GM23338 (cell line): ENCODE measurements at regions not wholly inside any gene's neighbourhood (a gene's known extent, or its start where the extent isn't known, plus 50 kb on each side); places are given as distances from the start of the nearest gene placed in this dataset.

Experiments
- ATAC-seq: fragments of 200-7000 bp; cut with Tn5 transposase; 3 replicates; pipeline ENCODE4 v1.9.1; 2020
- DNase-seq: peaks from one replicate; pipeline ENCODE4 v3.0.0-alpha.2; 2015; ENCODE audit warnings: low spot score
- H2AFZ ChIP-seq: fragments of 200-600 bp; sonication (generic); 2 replicates; pipeline ENCODE4 v1.8.0; 2016; ENCODE audit warnings: antibody characterized with exemption, mild to moderate bottlenecking, moderate library complexity
- H3F3A ChIP-seq: fragments of 200-600 bp; sonication (generic); replicated peaks from 2 replicates; pipeline ENCODE4 v1.8.0; 2017; ENCODE audit warnings: antibody characterized with exemption, mixed run types, low read depth
- H3K27ac ChIP-seq: fragments of 200-600 bp; sonication (generic); 2 replicates; pipeline ENCODE4 v1.6.1; 2016; ENCODE audit warnings: low read depth
- H3K27me3 ChIP-seq: fragments of 200-600 bp; sonication (generic); 2 replicates; pipeline ENCODE4 v1.8.0; 2016; ENCODE audit warnings: mild to moderate bottlenecking, mixed run types, moderate library complexity; ENCODE audit not compliant: insufficient read depth
- H3K36me3 ChIP-seq: fragments of 200-600 bp; sonication (generic); 2 replicates; pipeline ENCODE4 v1.8.0; 2016; ENCODE audit warnings: mild to moderate bottlenecking; ENCODE audit not compliant: insufficient read depth
- H3K4me1 ChIP-seq: fragments of 200-600 bp; sonication (generic); 2 replicates; pipeline ENCODE4 v1.8.0; 2016; ENCODE audit warnings: mild to moderate bottlenecking, moderate library complexity; ENCODE audit not compliant: insufficient read depth
- H3K4me2 ChIP-seq: fragments of 200-600 bp; sonication (generic); 2 replicates; pipeline ENCODE4 v1.7.1; 2017; ENCODE audit warnings: mixed run types
- H3K4me3 ChIP-seq: fragments of 200-600 bp; sonication (generic); 2 replicates; pipeline ENCODE4 v1.6.1; 2016; ENCODE audit warnings: mixed run types
- H3K79me2 ChIP-seq: fragments of 200-600 bp; sonication (generic); replicated peaks from 2 replicates; pipeline ENCODE4 v1.8.0; 2017; ENCODE audit warnings: mild to moderate bottlenecking; ENCODE audit not compliant: insufficient read depth
- H3K9me2 ChIP-seq: fragments of 200-600 bp; sonication (generic); 2 replicates; pipeline ENCODE4 v1.8.0; 2017; ENCODE audit not compliant: insufficient read depth
- H4K20me1 ChIP-seq: fragments of 200-600 bp; sonication (generic); replicated peaks from 2 replicates; pipeline ENCODE4 v1.8.0; 2017; ENCODE audit warnings: mild to moderate bottlenecking; ENCODE audit not compliant: insufficient read depth
- H3K27ac Mint-ChIP-seq: 2 replicates; pipeline ENCODE4 v1.8.0; 2020; ENCODE audit warnings: inconsistent platforms, mild to moderate bottlenecking, moderate library complexity, mixed read lengths
- H3K27me3 Mint-ChIP-seq: 3 replicates; pipeline ENCODE4 v1.8.0; 2022; ENCODE audit warnings: low read depth, mild to moderate bottlenecking, moderate library complexity, mixed read lengths, inconsistent platforms; ENCODE audit not compliant: insufficient read depth, poor library complexity
- H3K36me3 Mint-ChIP-seq: 3 replicates; pipeline ENCODE4 v1.8.0; 2021; ENCODE audit warnings: low read depth, mild to moderate bottlenecking, inconsistent platforms, moderate library complexity, mixed read lengths
- H3K4me1 Mint-ChIP-seq: 3 replicates; pipeline ENCODE4 v1.8.0; 2020; ENCODE audit warnings: mild to moderate bottlenecking, inconsistent platforms, mixed read lengths
- H3K4me3 Mint-ChIP-seq: 3 replicates; pipeline ENCODE4 v1.8.0; 2021; ENCODE audit warnings: moderate library complexity, mild to moderate bottlenecking, inconsistent platforms, mixed read lengths
- H3K9me3 Mint-ChIP-seq: 3 replicates; pipeline ENCODE4 v1.8.0; 2020; ENCODE audit warnings: moderate library complexity, mild to moderate bottlenecking, inconsistent platforms, mixed read lengths
- CREB1 ChIP-seq: fragments of 250-450 bp; sonication (Bioruptor Pico); IDR thresholded peaks from 2 replicates; pipeline ENCODE4 v1.5.0; 2020; ENCODE audit warnings: low read depth, mild to moderate bottlenecking, moderate library complexity
- JUNB ChIP-seq: IDR thresholded peaks from one replicate; pipeline ENCODE4 v1.6.1; 2016; ENCODE audit warnings: antibody characterized with exemption; ENCODE audit not compliant: unreplicated experiment
- NANOG ChIP-seq: IDR thresholded peaks from 2 replicates; pipeline ENCODE4 v1.6.1; 2016; ENCODE audit warnings: antibody characterized with exemption, borderline replicate concordance
- ZNF114 ChIP-seq: fragments of 250-450 bp; sonication (Bioruptor Pico); IDR thresholded peaks from 2 replicates; pipeline ENCODE4 v1.5.0; 2020; ENCODE audit warnings: mild to moderate bottlenecking, moderate library complexity
- ZNF331 ChIP-seq: fragments of 250-450 bp; sonication (Bioruptor Pico); IDR thresholded peaks from 2 replicates; pipeline ENCODE4 v1.5.0; 2020; ENCODE audit warnings: low read depth, mild to moderate bottlenecking, moderate library complexity
- TF ChIP-seq, protein P1 (sequence below): fragments of 250-450 bp; sonication (Bioruptor Pico); IDR thresholded peaks from 2 replicates; pipeline ENCODE4 v1.5.0; 2020; ENCODE audit warnings: mild to moderate bottlenecking, moderate library complexity

DNA sequence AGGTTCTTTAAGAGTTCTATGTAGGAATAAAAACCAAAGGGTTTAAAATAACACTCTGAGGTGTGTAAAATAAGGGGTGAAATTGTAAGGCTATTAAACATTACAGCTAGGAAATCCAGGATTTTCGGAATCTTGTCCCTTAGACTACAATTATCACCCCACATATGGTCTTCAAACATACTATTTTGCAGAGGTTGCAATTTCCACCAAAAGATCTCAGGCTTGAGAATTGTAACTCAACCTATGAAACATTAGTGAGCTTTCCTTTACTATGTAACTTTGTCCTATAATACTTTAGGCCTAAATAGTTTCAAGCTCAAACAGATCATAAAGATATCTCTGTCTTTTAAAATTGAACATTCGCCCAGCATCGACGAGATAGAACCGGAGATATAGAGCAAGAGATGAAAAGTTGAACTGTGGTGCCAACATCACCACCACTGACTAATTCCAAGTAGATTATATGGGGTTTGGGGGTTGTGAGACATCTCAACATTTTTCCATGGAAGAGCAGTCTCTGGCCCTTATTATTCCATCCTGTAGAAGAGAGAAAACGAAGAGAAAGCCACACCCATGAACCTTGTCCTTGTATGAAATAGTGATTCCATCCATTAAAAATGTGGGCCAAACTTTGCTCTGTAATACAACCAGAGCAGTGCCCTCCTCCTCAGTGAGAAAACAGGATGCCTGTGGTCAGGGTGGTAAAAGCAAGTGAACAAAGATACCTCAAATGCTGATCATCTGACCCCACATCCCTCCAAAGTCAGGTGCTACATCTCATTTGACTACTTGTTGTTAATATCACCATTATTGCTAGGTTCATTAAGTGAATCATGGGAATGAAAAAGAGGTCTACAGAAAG, 284.5 kb upstream of the GJE1 start:
- H2AFZ ChIP-seq, result no peak overlapping the region
- no peak overlapping the region for H3K4me3 Mint-ChIP-seq

More for the DNA sequence above, 284.5 kb upstream of the GJE1 start:
- Histone ChIP-seq H3K36me3 (no peaks in the 10 kb centered on the region), H3K79me2 (no peaks in the 10 kb centered on the region), H3K4me2 (no peak overlapping the region), H3K9me2 (0 out of 2 replicates have a peak, but pooled peaks cover 3% of the 10 kb centered on the region), H3K27me3 (no peaks in the 10 kb centered on the region), H3K4me1 (peaks cover 5% of the 10 kb centered on the region; the same call in 1 of the 2 replicates), H3F3A (no peaks in the 10 kb centered on the region), H3K27ac (no peak overlapping the region), H3K4me3 (no peak overlapping the region), H4K20me1 (no peaks in the 10 kb centered on the region)
- no peaks in the 10 kb centered on the region for H3K27me3 Mint-ChIP-seq
- H3K4me1 Mint-ChIP-seq, result 0 out of 3 replicates have a peak, but pooled peaks cover 4% of the 10 kb centered on the region
- H3K9me3 Mint-ChIP-seq, result no peaks in the 10 kb centered on the region
- ATAC-seq (no peak), DNase-seq (no peak)
- TF ChIP-seq CREB1 (CRISPR knock-in tag) (no peak), ZNF114 (CRISPR knock-in tag) (no peak), JUNB (no peak), NANOG (no peak), ZNF331 (no peak)
- TF ChIP-seq, protein P1, sequence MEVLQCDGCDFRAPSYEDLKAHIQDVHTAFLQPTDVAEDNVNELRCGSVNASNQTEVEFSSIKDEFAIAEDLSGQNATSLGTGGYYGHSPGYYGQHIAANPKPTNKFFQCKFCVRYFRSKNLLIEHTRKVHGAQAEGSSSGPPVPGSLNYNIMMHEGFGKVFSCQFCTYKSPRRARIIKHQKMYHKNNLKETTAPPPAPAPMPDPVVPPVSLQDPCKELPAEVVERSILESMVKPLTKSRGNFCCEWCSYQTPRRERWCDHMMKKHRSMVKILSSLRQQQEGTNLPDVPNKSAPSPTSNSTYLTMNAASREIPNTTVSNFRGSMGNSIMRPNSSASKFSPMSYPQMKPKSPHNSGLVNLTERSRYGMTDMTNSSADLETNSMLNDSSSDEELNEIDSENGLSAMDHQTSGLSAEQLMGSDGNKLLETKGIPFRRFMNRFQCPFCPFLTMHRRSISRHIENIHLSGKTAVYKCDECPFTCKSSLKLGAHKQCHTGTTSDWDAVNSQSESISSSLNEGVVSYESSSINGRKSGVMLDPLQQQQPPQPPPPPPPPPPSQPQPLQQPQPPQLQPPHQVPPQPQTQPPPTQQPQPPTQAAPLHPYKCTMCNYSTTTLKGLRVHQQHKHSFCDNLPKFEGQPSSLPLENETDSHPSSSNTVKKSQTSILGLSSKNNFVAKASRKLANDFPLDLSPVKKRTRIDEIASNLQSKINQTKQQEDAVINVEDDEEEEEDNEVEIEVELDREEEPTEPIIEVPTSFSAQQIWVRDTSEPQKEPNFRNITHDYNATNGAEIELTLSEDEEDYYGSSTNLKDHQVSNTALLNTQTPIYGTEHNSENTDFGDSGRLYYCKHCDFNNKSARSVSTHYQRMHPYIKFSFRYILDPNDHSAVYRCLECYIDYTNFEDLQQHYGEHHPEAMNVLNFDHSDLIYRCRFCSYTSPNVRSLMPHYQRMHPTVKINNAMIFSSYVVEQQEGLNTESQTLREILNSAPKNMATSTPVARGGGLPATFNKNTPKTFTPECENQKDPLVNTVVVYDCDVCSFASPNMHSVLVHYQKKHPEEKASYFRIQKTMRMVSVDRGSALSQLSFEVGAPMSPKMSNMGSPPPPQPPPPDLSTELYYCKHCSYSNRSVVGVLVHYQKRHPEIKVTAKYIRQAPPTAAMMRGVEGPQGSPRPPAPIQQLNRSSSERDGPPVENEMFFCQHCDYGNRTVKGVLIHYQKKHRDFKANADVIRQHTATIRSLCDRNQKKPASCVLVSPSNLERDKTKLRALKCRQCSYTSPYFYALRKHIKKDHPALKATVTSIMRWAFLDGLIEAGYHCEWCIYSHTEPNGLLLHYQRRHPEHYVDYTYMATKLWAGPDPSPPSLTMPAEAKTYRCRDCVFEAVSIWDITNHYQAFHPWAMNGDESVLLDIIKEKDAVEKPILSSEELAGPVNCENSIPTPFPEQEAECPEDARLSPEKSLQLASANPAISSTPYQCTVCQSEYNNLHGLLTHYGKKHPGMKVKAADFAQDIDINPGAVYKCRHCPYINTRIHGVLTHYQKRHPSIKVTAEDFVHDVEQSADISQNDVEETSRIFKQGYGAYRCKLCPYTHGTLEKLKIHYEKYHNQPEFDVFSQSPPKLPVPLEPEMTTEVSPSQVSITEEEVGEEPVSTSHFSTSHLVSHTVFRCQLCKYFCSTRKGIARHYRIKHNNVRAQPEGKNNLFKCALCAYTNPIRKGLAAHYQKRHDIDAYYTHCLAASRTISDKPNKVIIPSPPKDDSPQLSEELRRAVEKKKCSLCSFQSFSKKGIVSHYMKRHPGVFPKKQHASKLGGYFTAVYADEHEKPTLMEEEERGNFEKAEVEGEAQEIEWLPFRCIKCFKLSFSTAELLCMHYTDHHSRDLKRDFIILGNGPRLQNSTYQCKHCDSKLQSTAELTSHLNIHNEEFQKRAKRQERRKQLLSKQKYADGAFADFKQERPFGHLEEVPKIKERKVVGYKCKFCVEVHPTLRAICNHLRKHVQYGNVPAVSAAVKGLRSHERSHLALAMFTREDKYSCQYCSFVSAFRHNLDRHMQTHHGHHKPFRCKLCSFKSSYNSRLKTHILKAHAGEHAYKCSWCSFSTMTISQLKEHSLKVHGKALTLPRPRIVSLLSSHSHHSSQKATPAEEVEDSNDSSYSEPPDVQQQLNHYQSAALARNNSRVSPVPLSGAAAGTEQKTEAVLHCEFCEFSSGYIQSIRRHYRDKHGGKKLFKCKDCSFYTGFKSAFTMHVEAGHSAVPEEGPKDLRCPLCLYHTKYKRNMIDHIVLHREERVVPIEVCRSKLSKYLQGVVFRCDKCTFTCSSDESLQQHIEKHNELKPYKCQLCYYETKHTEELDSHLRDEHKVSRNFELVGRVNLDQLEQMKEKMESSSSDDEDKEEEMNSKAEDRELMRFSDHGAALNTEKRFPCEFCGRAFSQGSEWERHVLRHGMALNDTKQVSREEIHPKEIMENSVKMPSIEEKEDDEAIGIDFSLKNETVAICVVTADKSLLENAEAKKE (CRISPR knock-in tag), result no peak
- H3K27ac Mint-ChIP-seq, result no peak overlapping the region
- H3K36me3 Mint-ChIP-seq, result no peaks in the 10 kb centered on the region
